Prostate gland (tissue), 2 donors: ENCODE measurements at regions not wholly inside any gene's neighbourhood (a gene's known extent, or its start where the extent isn't known, plus 50 kb on each side); places are given as distances from the start of the nearest gene placed in this dataset.
A peak's percentile ranks its signal among the peaks of the same experiment; 100 is the strongest.

Experiments used
- DNase-seq: peaks from one replicate; pipeline ENCODE4 v3.0.0-alpha.2; 2019; ENCODE audit warnings: low spot score
- H3K27ac ChIP-seq, 2 donors: fragments of 200-600 bp; sonication (generic); 2 replicates each; pipeline ENCODE4 v1.5.1; 2017 to 2019
- H3K27me3 ChIP-seq: fragments of 200-600 bp; sonication (generic); replicated peaks from 2 replicates; pipeline ENCODE4 v1.5.1; 2019; ENCODE audit not compliant: insufficient read depth
- H3K36me3 ChIP-seq, 2 donors: fragments of 200-600 bp; sonication (generic); 1 replicate in 1 of 2; 2 replicates in 1 of 2; pipeline versions ENCODE4 v1.5.1 to v1.8.1; 2017 to 2019
- H3K4me1 ChIP-seq: fragments of 200-600 bp; sonication (generic); replicated peaks from 2 replicates; pipeline ENCODE4 v1.5.1; 2019
- H3K4me3 ChIP-seq, 2 donors: fragments of 200-600 bp; sonication (generic); 2 replicates each; pipeline ENCODE4 v1.5.1; 2017 to 2019
- H3K9me3 ChIP-seq: fragments of 200-600 bp; sonication (generic); 2 replicates; pipeline ENCODE4 v1.5.1; 2017
- CTCF ChIP-seq, 4 experiments: fragments of 200-600 bp in 2 of 4; fragments of 450-650 bp in 2 of 4; sonication (generic) in 2 of 4; IDR thresholded peaks; 1 replicate in 3 of 4; 2 replicates in 1 of 4; pipeline ENCODE4 v1.5.1; 2016 to 2019; ENCODE audit warnings: antibody characterized with exemption in 4 of 4, mild to moderate bottlenecking in 2 of 4, moderate library complexity in 2 of 4
- POLR2A ChIP-seq: fragments of 450-650 bp; IDR thresholded peaks from one replicate; pipeline ENCODE4 v1.6.1; 2016; ENCODE audit warnings: antibody characterized with exemption, mild to moderate bottlenecking
- POLR2AphosphoS5 ChIP-seq: sonication (generic); formaldehyde crosslinking; IDR thresholded peaks from one replicate; pipeline ENCODE4 v1.6.1; 2017; ENCODE audit warnings: antibody characterized with exemption
- WGBS: methylation state at CpG from one replicate; pipeline ENCODE4 v1.1.5; 2018; 5-methylcytosine and 5-hydroxymethylcytosine counted together
- intact Hi-C: fragments of 100-400 bp; cut with DNase I; formaldehyde crosslinking; loops from one replicate; pipeline ENCODE4 v1.14.2; 2022

- Histone ChIP-seq H3K4me1 (no peaks in the 10 kb centered on the region), H3K4me3 (no peak overlapping the region), H3K27me3 (no peaks in the 10 kb centered on the region), H3K9me3 (no peaks in the 10 kb centered on the region), H3K27ac (no peak overlapping the region), H3K36me3 (no peaks in the 10 kb centered on the region)
- DNase-seq, result no peak
- TF ChIP-seq CTCF (IDR thresholded peaks at IDR 0.05) (no peak), POLR2AphosphoS5 (peak; percentile 6)
- intact Hi-C loops, result no loop called here
- WGBS, result 67% methylated on average over 11 of the region's 11 CpGs
These were observed 151.7 kb downstream of the ZC3H11B start for GRCh38 chr1:219460896-219461815.

GRCh38 chr1:219460081-219460895, 152.6 kb downstream of the ZC3H11B start:
- H3K27me3 ChIP-seq, result no peaks in the 10 kb centered on the region
- H3K27ac ChIP-seq, result no peak overlapping the region
- intact Hi-C loops, result no loop called here
- WGBS, result 95% methylated on average over 2 of the region's 2 CpGs
- H3K4me3 ChIP-seq, result no peak overlapping the region
- H3K36me3 ChIP-seq, result no peaks in the 10 kb centered on the region
- H3K4me1 ChIP-seq, result no peaks in the 10 kb centered on the region
- no peak for DNase-seq
- H3K9me3 ChIP-seq, result no peaks in the 10 kb centered on the region
- TF ChIP-seq POLR2A, result no peak

GRCh38 chr1:219459351-219460080, 153.4 kb downstream of the ZC3H11B start:
- 70% methylated on average over 5 of the region's 5 CpGs for WGBS
- Histone ChIP-seq H3K4me3 (no peak overlapping the region), H3K4me1 (no peaks in the 10 kb centered on the region), H3K9me3 (no peaks in the 10 kb centered on the region), H3K36me3 (no peaks in the 10 kb centered on the region), H3K27me3 (no peaks in the 10 kb centered on the region), H3K27ac (no peak overlapping the region)
- intact Hi-C loops, result no loop called here
- no peak for TF ChIP-seq CTCF (IDR thresholded peaks at IDR 0.05)
- TF ChIP-seq POLR2A, result no peak
- no peak for TF ChIP-seq POLR2AphosphoS5
- no peak for DNase-seq

GRCh38 chr1:219446288-219446687, 166.6 kb downstream of the ZC3H11B start:
- Histone ChIP-seq H3K27ac (no peak overlapping the region), H3K27me3 (no peaks in the 10 kb centered on the region), H3K4me3 (no peak overlapping the region), H3K9me3 (no peaks in the 10 kb centered on the region), H3K4me1 (no peaks in the 10 kb centered on the region), H3K36me3 (no peaks in the 10 kb centered on the region)
- no peak for DNase-seq
- 33% methylated on average over 3 of the region's 3 CpGs for WGBS
- intact Hi-C loops, result no loop called here
- no peak for TF ChIP-seq POLR2A
- TF ChIP-seq POLR2AphosphoS5, result peak; percentile 27
- TF ChIP-seq CTCF (IDR thresholded peaks at IDR 0.05), result no peak

GRCh38 chr1:219445864-219446263, 167.0 kb downstream of the ZC3H11B start:
- Histone ChIP-seq H3K4me1 (no peaks in the 10 kb centered on the region), H3K27ac (no peak overlapping the region), H3K9me3 (no peaks in the 10 kb centered on the region), H3K4me3 (no peak overlapping the region), H3K27me3 (no peaks in the 10 kb centered on the region), H3K36me3 (no peaks in the 10 kb centered on the region)
- DNase-seq, result no peak
- 95% methylated on average over 2 of the region's 2 CpGs for WGBS
- intact Hi-C loops, result no loop called here
- no peak for TF ChIP-seq POLR2A
- no peak for TF ChIP-seq CTCF (IDR thresholded peaks at IDR 0.05)
- no peak for TF ChIP-seq POLR2AphosphoS5
